Keratinocyte (primary cell): ENCODE measurements at regions not wholly inside any gene's neighbourhood (a gene's known extent, or its start where the extent isn't known, plus 50 kb on each side); places are given as distances from the start of the nearest gene placed in this dataset.

Source experiments
- EZH2 ChIP-seq: IDR thresholded peaks from one replicate; pipeline ENCODE4 v1.6.1; 2012; ENCODE audit warnings: inconsistent platforms, mild to moderate bottlenecking, low read length, moderate library complexity
- TF ChIP-seq, protein P1 (sequence below), 3 experiments: IDR thresholded peaks in 1 of 3; conservative IDR thresholded peaks in 1 of 3; optimal IDR thresholded peaks in 1 of 3; 2 replicates in 2 of 3; 3 replicates in 1 of 3; pipeline versions ENCODE3 to v1.5.1; 2011; ENCODE audit warnings: low read length in 3 of 3, mild to moderate bottlenecking in 3 of 3, moderate library complexity in 2 of 3, control low read depth in 1 of 3, inconsistent platforms in 1 of 3; ENCODE audit not compliant: insufficient read depth in 2 of 3; ENCODE audit errors: extremely low read depth in 1 of 3

DNA sequence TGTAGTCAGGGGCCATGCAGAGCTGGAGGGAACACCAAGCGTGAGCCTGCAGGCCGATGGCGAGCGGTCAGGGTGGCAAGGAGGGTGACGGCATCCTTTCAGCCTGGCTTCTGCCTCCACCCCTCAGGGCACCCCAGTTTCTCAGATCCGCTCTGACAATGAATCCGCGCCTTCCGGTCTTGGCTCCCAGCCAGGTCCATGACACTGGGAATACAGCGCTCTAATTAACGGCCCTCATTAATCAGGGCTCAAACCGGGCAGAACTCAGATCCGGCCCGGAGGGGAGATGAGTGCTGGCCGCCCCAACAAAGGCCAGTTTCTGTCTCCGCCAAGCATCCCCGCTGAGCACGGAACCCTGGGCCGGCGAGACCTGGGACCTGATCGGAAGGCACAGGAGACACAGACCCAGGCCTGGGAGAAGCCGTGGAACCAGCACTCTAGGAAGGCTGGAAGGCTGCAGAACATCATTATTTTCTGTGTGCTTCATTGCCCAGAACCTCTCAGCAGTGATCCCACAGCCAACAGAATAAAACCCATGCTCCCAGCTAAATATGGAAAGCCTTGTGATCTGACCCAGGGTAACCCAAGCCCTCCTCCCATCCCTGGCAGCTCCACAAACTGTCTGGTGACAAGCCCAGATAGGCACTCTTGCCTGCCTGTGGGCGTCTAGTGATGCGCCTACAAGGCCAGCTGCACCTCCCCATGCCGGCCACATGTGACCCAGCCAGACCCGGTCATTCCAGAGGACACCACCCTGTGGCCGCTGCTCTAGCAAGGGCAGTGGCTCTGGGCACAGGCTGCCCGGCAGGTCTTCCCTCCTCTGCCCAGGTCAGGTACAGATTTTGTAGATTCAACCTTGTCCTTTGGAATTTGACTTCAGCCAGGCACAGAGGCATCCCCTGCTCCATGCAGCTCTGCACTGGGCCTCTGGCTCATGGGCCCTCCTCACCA is 438.7 kb upstream of the MYT1L start:
- TF ChIP-seq, protein P1, sequence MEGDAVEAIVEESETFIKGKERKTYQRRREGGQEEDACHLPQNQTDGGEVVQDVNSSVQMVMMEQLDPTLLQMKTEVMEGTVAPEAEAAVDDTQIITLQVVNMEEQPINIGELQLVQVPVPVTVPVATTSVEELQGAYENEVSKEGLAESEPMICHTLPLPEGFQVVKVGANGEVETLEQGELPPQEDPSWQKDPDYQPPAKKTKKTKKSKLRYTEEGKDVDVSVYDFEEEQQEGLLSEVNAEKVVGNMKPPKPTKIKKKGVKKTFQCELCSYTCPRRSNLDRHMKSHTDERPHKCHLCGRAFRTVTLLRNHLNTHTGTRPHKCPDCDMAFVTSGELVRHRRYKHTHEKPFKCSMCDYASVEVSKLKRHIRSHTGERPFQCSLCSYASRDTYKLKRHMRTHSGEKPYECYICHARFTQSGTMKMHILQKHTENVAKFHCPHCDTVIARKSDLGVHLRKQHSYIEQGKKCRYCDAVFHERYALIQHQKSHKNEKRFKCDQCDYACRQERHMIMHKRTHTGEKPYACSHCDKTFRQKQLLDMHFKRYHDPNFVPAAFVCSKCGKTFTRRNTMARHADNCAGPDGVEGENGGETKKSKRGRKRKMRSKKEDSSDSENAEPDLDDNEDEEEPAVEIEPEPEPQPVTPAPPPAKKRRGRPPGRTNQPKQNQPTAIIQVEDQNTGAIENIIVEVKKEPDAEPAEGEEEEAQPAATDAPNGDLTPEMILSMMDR (optimal IDR thresholded peaks at IDR 0.05 in 1 of 3, IDR thresholded peaks at IDR 0.05 in 1 of 3, conservative IDR thresholded peaks at IDR 0.05 in 1 of 3; ENCODE audit: extremely low read depth in 1 of 3, insufficient read depth in 2 of 3, low read length in 3 of 3), result no peak
- TF ChIP-seq EZH2, result no peak
